Naive thymus-derived CD4-positive, alpha-beta T cell (primary cell): ENCODE measurements at regions not wholly inside any gene's neighbourhood (a gene's known extent, or its start where the extent isn't known, plus 50 kb on each side); places are given as distances from the start of the nearest gene placed in this dataset.
"Not testable (repeated sequence)": the region's sequence is repeated elsewhere in the genome, so short reads cannot be mapped to it uniquely, and the experiment has no call there.

Source experiments
- ATAC-seq: fragments of 150-1000 bp; cut with Tn5 transposase; 2 replicates; pipeline ENCODE4 v1.10.0; 2021; ENCODE audit warnings: mild to moderate bottlenecking, moderate library complexity
- CTCF ChIA-PET: fragments of 350-600 bp; sonication (Branson Sonifier 250); formaldehyde crosslinking; loops from one replicate; lab custom pipeline; 2021; ENCODE audit warnings: antibody characterized with exemption; lab: Charles Lee
- POLR2A ChIA-PET: fragments of 350-600 bp; sonication (Branson Sonifier 250); formaldehyde crosslinking; loops from one replicate; lab custom pipeline; 2021; ENCODE audit warnings: antibody characterized with exemption, inconsistent platforms; lab: Charles Lee
- DNase-seq, 9 donors: peaks; one replicate each; pipeline versions ENCODE4 v3.0.0 to v3.0.0-alpha.2; 2020 to 2022; ENCODE audit warnings: mixed read lengths in 1 of 9
- H3K27ac ChIP-seq: one replicate; pipeline ENCODE4 v1.7.0; 2013; ENCODE audit warnings: mild to moderate bottlenecking, low read depth, low read length, moderate library complexity
- H3K27me3 ChIP-seq, 2 donors: one replicate each; pipeline ENCODE4 v1.7.0; 2013; ENCODE audit warnings: low read length in 2 of 2, mild to moderate bottlenecking in 2 of 2, moderate library complexity in 2 of 2; ENCODE audit not compliant: control insufficient read depth in 2 of 2, insufficient read depth in 2 of 2
- H3K36me3 ChIP-seq, 3 experiments: 1 replicate in 2 of 3; 2 replicates in 1 of 3; pipeline ENCODE4 v1.7.0; 2013; ENCODE audit warnings: low read length in 3 of 3, mild to moderate bottlenecking in 3 of 3, moderate library complexity in 1 of 3; ENCODE audit not compliant: insufficient read depth in 3 of 3, control insufficient read depth in 2 of 3
- H3K4me1 ChIP-seq, 2 donors: one replicate each; pipeline ENCODE4 v1.7.0; 2013; ENCODE audit warnings: low read length in 2 of 2, mild to moderate bottlenecking in 2 of 2, moderate library complexity in 1 of 2; ENCODE audit not compliant: control insufficient read depth in 2 of 2, insufficient read depth in 2 of 2
- H3K4me3 ChIP-seq: 2 replicates; pipeline ENCODE4 v1.7.0; 2013; ENCODE audit warnings: mild to moderate bottlenecking, low read length
- H3K9me3 ChIP-seq, 3 experiments: 1 replicate in 2 of 3; 2 replicates in 1 of 3; pipeline ENCODE4 v1.7.0; 2013; ENCODE audit warnings: low read length in 3 of 3; ENCODE audit not compliant: control insufficient read depth in 2 of 3
- H3K27ac Mint-ChIP-seq, 9 donors: one replicate each; pipeline ENCODE4 v1.8.0; 2020 to 2022; ENCODE audit warnings: mixed read lengths in 9 of 9, mild to moderate bottlenecking in 8 of 9, moderate library complexity in 5 of 9, inconsistent platforms in 2 of 9
- H3K27me3 Mint-ChIP-seq, 5 donors: one replicate each; pipeline ENCODE4 v1.8.0; 2021 to 2022; ENCODE audit warnings: mixed read lengths in 5 of 5, mild to moderate bottlenecking in 1 of 5
- H3K36me3 Mint-ChIP-seq, 5 donors: one replicate each; pipeline ENCODE4 v1.8.0; 2020 to 2022; ENCODE audit warnings: mixed read lengths in 5 of 5, mild to moderate bottlenecking in 3 of 5, inconsistent platforms in 1 of 5
- H3K4me1 Mint-ChIP-seq, 7 donors: one replicate each; pipeline ENCODE4 v1.8.0; 2020 to 2022; ENCODE audit warnings: mixed read lengths in 7 of 7, mild to moderate bottlenecking in 3 of 7, inconsistent platforms in 1 of 7
- H3K4me3 Mint-ChIP-seq, 10 donors: one replicate each; pipeline ENCODE4 v1.8.0; 2020 to 2022; ENCODE audit warnings: mild to moderate bottlenecking in 10 of 10, mixed read lengths in 10 of 10, moderate library complexity in 6 of 10, inconsistent platforms in 2 of 10
- H3K9me3 Mint-ChIP-seq, 11 donors: one replicate each; pipeline ENCODE4 v1.8.0; 2020 to 2022; ENCODE audit warnings: mixed read lengths in 11 of 11, mild to moderate bottlenecking in 4 of 11, inconsistent platforms in 1 of 11, moderate library complexity in 1 of 11
- intact Hi-C, 2 donors: fragments of 100-400 bp; cut with micrococcal nuclease; formaldehyde crosslinking; loops; one replicate each; pipeline ENCODE4 v1.15.1; 2023

DNA sequence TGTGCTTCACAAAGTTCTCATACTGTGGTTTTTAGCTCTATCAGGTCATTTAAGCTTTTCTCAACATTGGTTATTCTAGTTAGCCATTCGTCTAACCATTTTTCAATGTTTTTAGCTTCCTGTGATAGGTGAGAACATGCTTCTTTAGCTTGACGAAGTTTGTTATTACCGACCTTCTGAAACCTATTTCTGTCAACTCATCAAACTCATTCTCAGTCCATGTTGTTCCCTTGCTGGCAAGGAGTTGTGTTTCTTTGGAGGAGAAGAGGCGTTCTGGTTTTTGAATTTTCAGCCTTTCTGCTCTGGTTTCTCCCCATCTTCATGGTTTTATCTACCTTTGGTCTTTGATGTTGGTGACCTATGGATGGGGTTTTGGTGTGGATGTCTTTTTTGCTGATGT is 120.9 kb downstream of the NFKBIZ start:
- intact Hi-C loops: no loop called here
- Mint-ChIP-seq H3K27ac (peak overlapping the region in 1 of 9 donors; percentile 52), H3K36me3 (peaks cover 4 to 31% (median 5%) of the 10 kb centered on the region in 5 donors), H3K9me3 (peaks cover 0 to 26% (median 6%) of the 10 kb centered on the region in 11 donors), H3K27me3 (peaks cover 0 to 6% (median 0%) of the 10 kb centered on the region in 5 donors), H3K4me3 (no peak overlapping the region), H3K4me1 (peaks cover 0 to 13% (median 12%) of the 10 kb centered on the region in 7 donors)
- H3K27me3 ChIP-seq: no peaks in the 10 kb centered on the region
- CTCF ChIA-PET: no interaction called here
- peaks cover 0 to 4% of the 10 kb centered on the region in 2 donors for H3K4me1 ChIP-seq
- DNase-seq (no peak), ATAC-seq (no peak)
- no peak overlapping the region for H3K27ac ChIP-seq
- no peaks in the 10 kb centered on the region for H3K36me3 ChIP-seq
- no peak overlapping the region for H3K4me3 ChIP-seq
- POLR2A ChIA-PET: no interaction called here
- no peaks in the 10 kb centered on the region for H3K9me3 ChIP-seq

DNA sequence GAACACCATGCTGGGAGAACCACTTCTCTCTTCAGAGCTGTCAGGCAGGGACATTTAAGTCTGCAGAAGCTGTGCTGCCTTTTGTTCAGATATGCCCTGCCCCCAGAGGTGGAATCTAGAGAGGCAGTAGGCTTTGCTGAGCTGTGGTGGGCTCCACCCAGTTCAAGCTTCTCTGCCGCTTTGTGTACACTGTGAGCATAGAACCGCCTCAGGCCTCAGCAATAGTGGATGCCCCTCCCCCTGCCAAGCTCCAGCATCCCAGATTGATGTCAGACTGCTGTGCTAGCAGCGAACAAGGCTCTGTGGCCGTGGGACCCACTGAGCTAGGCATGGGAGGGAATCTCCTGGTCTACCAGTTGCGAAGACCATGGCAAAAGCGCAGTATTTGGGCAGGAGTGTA is 121.6 kb downstream of the NFKBIZ start:
- H3K4me3 ChIP-seq: no peak overlapping the region
- ChIA-PET CTCF (no interaction called here), POLR2A (interaction anchor here (1.2 kb wide), 1 partner anchor 8 kb away, joined by 4 read pairs; no protein-coding TSS in a partner anchor)
- ATAC-seq (no peak), DNase-seq (no peak)
- Mint-ChIP-seq H3K27ac (no peak overlapping the region), H3K4me1 (peaks cover 0 to 13% (median 12%) of the 10 kb centered on the region in 7 donors), H3K36me3 (peaks cover 4 to 32% (median 5%) of the 10 kb centered on the region in 5 donors), H3K9me3 (peaks cover 0 to 26% (median 6%) of the 10 kb centered on the region in 11 donors), H3K4me3 (no peak overlapping the region), H3K27me3 (peaks cover 0 to 9% (median 0%) of the 10 kb centered on the region in 5 donors)
- H3K4me1 ChIP-seq: peaks cover 0 to 4% of the 10 kb centered on the region in 2 donors
- H3K9me3 ChIP-seq: no peaks in the 10 kb centered on the region
- intact Hi-C loops: no loop called here
- H3K36me3 ChIP-seq: no peaks in the 10 kb centered on the region
- no peak overlapping the region for H3K27ac ChIP-seq
- H3K27me3 ChIP-seq: no peaks in the 10 kb centered on the region

DNA sequence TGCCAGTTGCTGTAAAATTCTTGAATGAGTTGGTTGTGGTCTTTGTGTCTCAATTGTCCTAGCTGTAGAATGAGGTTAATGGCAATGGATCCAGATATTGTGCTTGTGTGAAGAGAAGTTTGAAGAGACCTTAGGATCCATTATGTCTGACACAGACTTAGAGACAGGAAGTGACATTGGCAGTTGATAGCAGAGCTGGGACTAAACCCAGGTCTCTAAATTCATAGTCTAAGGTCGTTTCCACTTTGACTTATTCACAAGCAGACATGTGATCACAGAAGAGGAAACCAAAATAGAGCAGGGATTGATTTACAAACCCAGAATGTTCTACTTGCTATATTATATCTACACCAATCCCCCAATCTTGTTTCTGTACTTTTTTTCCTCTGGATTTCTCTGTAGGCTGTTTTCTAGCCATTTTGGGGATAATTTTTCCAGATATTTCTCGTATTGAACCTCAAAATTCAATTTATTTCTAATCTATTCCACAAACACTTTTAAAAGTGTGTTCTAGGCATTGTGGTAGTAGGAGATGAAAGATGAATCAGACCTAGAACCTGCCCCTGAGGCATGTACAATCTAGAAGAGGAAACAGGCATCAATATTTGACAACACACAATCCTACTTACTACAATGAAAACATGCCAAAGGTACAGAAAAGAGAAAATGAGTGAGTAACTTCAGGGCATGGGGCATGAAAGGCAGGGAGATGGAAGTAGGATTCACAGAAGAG is 123.3 kb downstream of the NFKBIZ start:
- H3K27me3 ChIP-seq: no peaks in the 10 kb centered on the region
- Mint-ChIP-seq H3K4me3 (no peak overlapping the region), H3K4me1 (peaks cover 0 to 13% (median 12%) of the 10 kb centered on the region in 7 donors), H3K27me3 (peaks cover 0 to 11% (median 0%) of the 10 kb centered on the region in 5 donors), H3K9me3 (peaks cover 0 to 22% (median 6%) of the 10 kb centered on the region in 11 donors), H3K36me3 (peaks cover 4 to 31% (median 5%) of the 10 kb centered on the region in 5 donors), H3K27ac (peak overlapping the region in 2 of 9 donors; percentile 10 to 25)
- peaks cover 0 to 4% of the 10 kb centered on the region in 2 donors for H3K4me1 ChIP-seq
- POLR2A ChIA-PET: interaction anchor here (0.6 kb wide), 1 partner anchor 14 kb away, joined by 4 read pairs; no protein-coding TSS in a partner anchor
- DNase-seq (peak in 3 of 9 donors; percentile 3 to 9 (median 4)), ATAC-seq (no peak)
- intact Hi-C loops: loop anchor here in 1 of 2 donors (2.0 kb wide), 1 partner anchor 18 kb away; no protein-coding TSS in a partner anchor
- CTCF ChIA-PET: no interaction called here
- no peak overlapping the region for H3K4me3 ChIP-seq
- H3K27ac ChIP-seq: no peak overlapping the region
- H3K9me3 ChIP-seq: no peaks in the 10 kb centered on the region
- no peaks in the 10 kb centered on the region for H3K36me3 ChIP-seq

DNA sequence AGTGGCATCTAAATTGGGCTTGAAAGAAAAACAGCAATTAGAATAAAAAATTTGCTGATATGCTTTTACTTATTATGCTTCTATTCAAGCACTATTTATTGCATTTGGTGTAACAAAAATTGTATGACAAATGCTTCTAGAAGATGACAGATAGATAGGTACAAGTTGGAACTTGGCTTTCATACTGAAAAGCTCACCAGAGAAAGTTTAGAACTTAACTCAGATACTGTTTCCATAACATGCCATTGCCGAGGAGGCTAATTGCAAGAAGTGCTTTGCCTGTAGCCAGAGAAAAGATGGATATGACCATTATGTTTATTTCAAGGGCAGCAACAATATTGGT is 123.8 kb downstream of the NFKBIZ start:
- no peak for DNase-seq
- Mint-ChIP-seq H3K27ac (peak overlapping the region in 1 of 9 donors; percentile 10), H3K4me3 (no peak overlapping the region), H3K9me3 (peaks cover 0 to 22% (median 6%) of the 10 kb centered on the region in 11 donors), H3K4me1 (peaks cover 0 to 13% (median 12%) of the 10 kb centered on the region in 7 donors), H3K27me3 (peaks cover 0 to 17% (median 0%) of the 10 kb centered on the region in 5 donors), H3K36me3 (peaks cover 4 to 28% (median 5%) of the 10 kb centered on the region in 5 donors)
- no peak overlapping the region for H3K4me3 ChIP-seq
- H3K4me1 ChIP-seq: peaks cover 0 to 4% of the 10 kb centered on the region in 2 donors
- intact Hi-C loops: loop anchor here in 1 of 2 donors (2.0 kb wide), 1 partner anchor 18 kb away; no protein-coding TSS in a partner anchor
- ChIA-PET POLR2A (no interaction called here), CTCF (no interaction called here)
- no peaks in the 10 kb centered on the region for H3K36me3 ChIP-seq
- H3K9me3 ChIP-seq: no peaks in the 10 kb centered on the region
- no peak for ATAC-seq
- H3K27me3 ChIP-seq: no peaks in the 10 kb centered on the region
- H3K27ac ChIP-seq: no peak overlapping the region

DNA sequence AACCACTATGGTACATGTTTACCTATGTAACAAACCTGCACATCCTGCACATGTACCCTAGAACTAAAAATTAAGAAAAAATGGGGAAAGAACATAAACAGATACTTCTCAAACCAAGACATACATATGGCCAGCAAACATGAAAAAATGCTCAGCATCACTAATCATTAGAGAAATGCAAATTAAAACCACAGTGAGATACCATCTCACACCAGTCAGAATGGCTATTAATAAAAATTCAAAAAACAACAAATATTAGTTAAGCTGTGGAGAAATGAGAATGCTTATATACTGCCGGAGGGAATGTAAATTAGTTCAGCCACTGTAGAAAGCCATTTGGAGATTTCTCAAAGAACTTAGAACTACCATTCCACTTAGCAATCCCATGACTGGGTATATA is 126.1 kb downstream of the NFKBIZ start:
- CTCF ChIA-PET, intact Hi-C loops, H3K4me1 ChIP-seq, DNase-seq, H3K27ac Mint-ChIP-seq, H3K36me3 ChIP-seq, ATAC-seq, H3K27me3 ChIP-seq, H3K36me3 Mint-ChIP-seq, H3K4me3 ChIP-seq, H3K4me3 Mint-ChIP-seq, H3K9me3 Mint-ChIP-seq, H3K27ac ChIP-seq, H3K9me3 ChIP-seq: not testable (repeated sequence)
- POLR2A ChIA-PET: interaction anchor here (1.2 kb wide), 1 partner anchor 12 kb away, joined by 3 read pairs; no protein-coding TSS in a partner anchor
- peaks cover 0 to 29% (median 0%) of the 10 kb centered on the region in 5 donors for H3K27me3 Mint-ChIP-seq
- peaks cover 0 to 13% (median 12%) of the 10 kb centered on the region in 7 donors for H3K4me1 Mint-ChIP-seq

DNA sequence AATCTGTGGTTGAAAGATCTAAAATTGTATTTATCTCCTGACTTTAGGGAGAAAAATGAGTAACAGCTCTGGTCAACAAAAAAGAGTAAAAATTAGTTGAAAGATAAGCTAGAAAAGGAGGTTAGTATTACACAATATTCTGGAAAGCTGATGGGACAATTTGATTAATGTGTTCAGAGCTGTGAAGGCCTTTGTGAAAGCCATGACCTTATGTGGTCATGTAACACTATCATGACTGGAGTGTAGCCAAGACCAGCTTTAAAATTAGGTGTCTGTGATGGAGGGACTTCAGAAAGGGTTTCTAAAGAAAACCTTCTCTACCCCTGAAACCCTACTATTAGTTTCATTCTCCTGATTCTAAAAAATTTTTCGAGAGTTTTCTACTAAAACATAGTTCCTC is 127.2 kb downstream of the NFKBIZ start:
- ChIA-PET CTCF (no interaction called here), POLR2A (interaction anchor here (1.2 kb wide), 1 partner anchor 13 kb away, joined by 3 read pairs; no protein-coding TSS in a partner anchor)
- ATAC-seq: no peak
- no peaks in the 10 kb centered on the region for H3K9me3 ChIP-seq
- Mint-ChIP-seq H3K4me1 (peaks cover 0 to 13% (median 12%) of the 10 kb centered on the region in 7 donors), H3K27ac (no peak overlapping the region), H3K4me3 (no peak overlapping the region), H3K36me3 (peaks cover 0 to 8% (median 0%) of the 10 kb centered on the region in 5 donors), H3K27me3 (peaks cover 0 to 30% (median 0%) of the 10 kb centered on the region in 5 donors), H3K9me3 (peaks cover 0 to 7% (median 0%) of the 10 kb centered on the region in 11 donors)
- H3K27ac ChIP-seq: no peak overlapping the region
- no peak overlapping the region for H3K4me3 ChIP-seq
- intact Hi-C loops: no loop called here
- DNase-seq: no peak
- H3K36me3 ChIP-seq: no peaks in the 10 kb centered on the region
- H3K4me1 ChIP-seq: peaks cover 0 to 4% of the 10 kb centered on the region in 2 donors
- no peaks in the 10 kb centered on the region for H3K27me3 ChIP-seq
